Vagina (tissue), 2 donors: ENCODE measurements at regions not wholly inside any gene's neighbourhood (a gene's known extent, or its start where the extent isn't known, plus 50 kb on each side); places are given as distances from the start of the nearest gene placed in this dataset.

ENCODE experiments used
- POLR2A ChIP-seq, 2 donors: fragments of 450-650 bp; IDR thresholded peaks; one replicate each; pipeline ENCODE4 v1.6.1; 2017; ENCODE audit warnings: antibody characterized with exemption in 2 of 2, mild to moderate bottlenecking in 2 of 2, moderate library complexity in 2 of 2
- TF ChIP-seq, protein P1 (sequence below), 3 experiments: fragments of 450-650 bp in 2 of 3; fragments of 200-600 bp in 1 of 3; sonication (generic) in 1 of 3; IDR thresholded peaks; one replicate each; pipeline ENCODE4 v1.5.1; 2017 to 2019; ENCODE audit warnings: antibody characterized with exemption in 3 of 3, mild to moderate bottlenecking in 2 of 3, moderate library complexity in 2 of 3

GRCh38 chr22:48624401-48624800, 1203.3 kb downstream of the BRD1 start:
- TF ChIP-seq, protein P1, sequence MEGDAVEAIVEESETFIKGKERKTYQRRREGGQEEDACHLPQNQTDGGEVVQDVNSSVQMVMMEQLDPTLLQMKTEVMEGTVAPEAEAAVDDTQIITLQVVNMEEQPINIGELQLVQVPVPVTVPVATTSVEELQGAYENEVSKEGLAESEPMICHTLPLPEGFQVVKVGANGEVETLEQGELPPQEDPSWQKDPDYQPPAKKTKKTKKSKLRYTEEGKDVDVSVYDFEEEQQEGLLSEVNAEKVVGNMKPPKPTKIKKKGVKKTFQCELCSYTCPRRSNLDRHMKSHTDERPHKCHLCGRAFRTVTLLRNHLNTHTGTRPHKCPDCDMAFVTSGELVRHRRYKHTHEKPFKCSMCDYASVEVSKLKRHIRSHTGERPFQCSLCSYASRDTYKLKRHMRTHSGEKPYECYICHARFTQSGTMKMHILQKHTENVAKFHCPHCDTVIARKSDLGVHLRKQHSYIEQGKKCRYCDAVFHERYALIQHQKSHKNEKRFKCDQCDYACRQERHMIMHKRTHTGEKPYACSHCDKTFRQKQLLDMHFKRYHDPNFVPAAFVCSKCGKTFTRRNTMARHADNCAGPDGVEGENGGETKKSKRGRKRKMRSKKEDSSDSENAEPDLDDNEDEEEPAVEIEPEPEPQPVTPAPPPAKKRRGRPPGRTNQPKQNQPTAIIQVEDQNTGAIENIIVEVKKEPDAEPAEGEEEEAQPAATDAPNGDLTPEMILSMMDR (IDR thresholded peaks at IDR 0.05): no peak
- no peak for TF ChIP-seq POLR2A (IDR thresholded peaks at IDR 0.05)
